ENCODE measurements at regions not wholly inside any gene's neighbourhood (a gene's known extent, or its start where the extent isn't known, plus 50 kb on each side); places are given as distances from the start of the nearest gene placed in this dataset.

- DNase-seq (ENCODE audit: insufficient read length, low spot score) = no peak
- no peak for FAIRE-seq
Measured at GRCh38 chr18:75927791-75928190, 500.3 kb upstream of the SMIM21 start.

GRCh38 chr18:75926811-75927210, 499.3 kb upstream of the SMIM21 start:
- DNase-seq (ENCODE audit: insufficient read length, low spot score) (no peak), FAIRE-seq (no peak)

- FAIRE-seq (no peak), DNase-seq (ENCODE audit: insufficient read length, low spot score) (no peak)
Measured at GRCh38 chr18:75923169-75923568, 495.7 kb upstream of the SMIM21 start.

GRCh38 chr18:75916624-75916982, 489.1 kb upstream of the SMIM21 start:
- FAIRE-seq = no peak
- DNase-seq (ENCODE audit: insufficient read length, low spot score) = no peak

- DNase-seq (ENCODE audit: insufficient read length, low spot score) (no peak), FAIRE-seq (no peak)
Measured at GRCh38 chr18:75915941-75916623, 488.6 kb upstream of the SMIM21 start.

GRCh38 chr18:75912829-75913228, 485.3 kb upstream of the SMIM21 start:
- no peak for FAIRE-seq

GRCh38 chr18:75904416-75904815, 476.9 kb upstream of the SMIM21 start:
- FAIRE-seq = no peak
- no peak for DNase-seq (ENCODE audit: insufficient read length, low spot score)

More at GRCh38 chr18:75912829-75913228, 485.3 kb upstream of the SMIM21 start:
- DNase-seq (ENCODE audit: insufficient read length, low spot score) = no peak

GRCh38 chr18:75898651-75899050, 471.1 kb upstream of the SMIM21 start:
- no peak for FAIRE-seq
- DNase-seq (ENCODE audit: insufficient read length, low spot score) = no peak

- DNase-seq (ENCODE audit: insufficient read length, low spot score) = no peak
- no peak for FAIRE-seq
Measured at GRCh38 chr18:75897386-75897785, 469.9 kb upstream of the SMIM21 start.

GRCh38 chr18:75896865-75897264, 469.4 kb upstream of the SMIM21 start:
- DNase-seq (ENCODE audit: insufficient read length, low spot score) (no peak), FAIRE-seq (no peak)

GRCh38 chr18:75895135-75895534, 467.6 kb upstream of the SMIM21 start:
- FAIRE-seq = no peak

GRCh38 chr18:75884728-75885127, 457.2 kb upstream of the SMIM21 start:
- DNase-seq (ENCODE audit: insufficient read length, low spot score) (no peak), FAIRE-seq (no peak)

More at GRCh38 chr18:75895135-75895534, 467.6 kb upstream of the SMIM21 start:
- DNase-seq (ENCODE audit: insufficient read length, low spot score) = no peak

GRCh38 chr18:75880925-75881504, 453.5 kb upstream of the SMIM21 start:
- no peak for FAIRE-seq
- no peak for DNase-seq (ENCODE audit: insufficient read length, low spot score)

GRCh38 chr18:75880266-75880665, 452.8 kb upstream of the SMIM21 start:
- DNase-seq (ENCODE audit: insufficient read length, low spot score) = no peak
- FAIRE-seq = no peak

- no peak for DNase-seq (ENCODE audit: insufficient read length, low spot score)
- FAIRE-seq = no peak
Measured at GRCh38 chr18:75879196-75879595, 451.7 kb upstream of the SMIM21 start.

GRCh38 chr18:75875559-75875958, 448.1 kb upstream of the SMIM21 start:
- no peak for DNase-seq (ENCODE audit: insufficient read length, low spot score)
- FAIRE-seq = no peak

GRCh38 chr18:75874401-75875089, 447.0 kb upstream of the SMIM21 start:
- FAIRE-seq (no peak), DNase-seq (ENCODE audit: insufficient read length, low spot score) (no peak)

- no peak for DNase-seq (ENCODE audit: insufficient read length, low spot score)
- FAIRE-seq = no peak
Measured at GRCh38 chr18:75871596-75871995, 444.1 kb upstream of the SMIM21 start.

GRCh38 chr18:75869162-75869561, 441.7 kb upstream of the SMIM21 start:
- no peak for FAIRE-seq

GRCh38 chr18:75868031-75868430, 440.5 kb upstream of the SMIM21 start:
- FAIRE-seq = no peak

More at GRCh38 chr18:75869162-75869561, 441.7 kb upstream of the SMIM21 start:
- no peak for DNase-seq (ENCODE audit: insufficient read length, low spot score)

GRCh38 chr18:75865639-75866038, 438.1 kb upstream of the SMIM21 start:
- DNase-seq (ENCODE audit: insufficient read length, low spot score) (no peak), FAIRE-seq (no peak)

More at GRCh38 chr18:75868031-75868430, 440.5 kb upstream of the SMIM21 start:
- DNase-seq (ENCODE audit: insufficient read length, low spot score) = no peak

- no peak for FAIRE-seq
- no peak for DNase-seq (ENCODE audit: insufficient read length, low spot score)
Measured at GRCh38 chr18:75864816-75865215, 437.3 kb upstream of the SMIM21 start.

Measured in GM19239 (cell line).